CD4-positive, alpha-beta T cell treated with Interleukin-17A for 4 hours (primary cell): ENCODE measurements at regions not wholly inside any gene's neighbourhood (a gene's known extent, or its start where the extent isn't known, plus 50 kb on each side); places are given as distances from the start of the nearest gene placed in this dataset.
A peak's percentile ranks its signal among the peaks of the same experiment; 100 is the strongest.
"Not testable (repeated sequence)": the region's sequence is repeated elsewhere in the genome, so short reads cannot be mapped to it uniquely, and the experiment has no call there.

Source experiments
- DNase-seq: peaks from one replicate; pipeline ENCODE4 v3.0.0-alpha.2; 2020; ENCODE audit warnings: mixed read lengths

- no peak for DNase-seq
These were observed 136.7 kb upstream of the ZNF746 start for GRCh38 chr7:149633976-149634945.

GRCh38 chr7:149628361-149629149 lies 130.9 kb upstream of the ZNF746 start:
- DNase-seq: not testable (repeated sequence)

- DNase-seq: no peak
These were observed 130.3 kb upstream of the ZNF746 start for GRCh38 chr7:149627911-149628310.

DNA sequence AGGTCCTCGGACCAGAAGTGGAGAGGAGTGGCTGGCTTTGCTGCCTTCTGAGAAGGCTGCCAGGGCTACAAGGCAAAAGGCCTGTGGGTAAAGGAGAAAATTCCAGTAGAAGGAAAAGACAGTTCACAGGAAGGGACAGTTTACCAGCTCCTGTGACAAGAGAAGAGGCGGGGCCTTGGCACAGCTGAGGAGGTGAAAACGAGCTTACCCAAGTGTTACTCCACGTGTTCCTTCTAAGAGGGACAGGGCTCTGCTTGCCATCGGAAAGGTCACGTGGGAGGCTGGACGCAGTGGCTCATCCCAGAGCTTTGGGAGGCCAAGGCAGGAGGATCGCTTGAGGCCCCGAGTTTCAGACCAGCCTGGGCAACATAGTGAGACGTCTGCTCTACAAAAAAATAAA lies 129.4 kb upstream of the ZNF746 start:
- no peak for DNase-seq

DNA sequence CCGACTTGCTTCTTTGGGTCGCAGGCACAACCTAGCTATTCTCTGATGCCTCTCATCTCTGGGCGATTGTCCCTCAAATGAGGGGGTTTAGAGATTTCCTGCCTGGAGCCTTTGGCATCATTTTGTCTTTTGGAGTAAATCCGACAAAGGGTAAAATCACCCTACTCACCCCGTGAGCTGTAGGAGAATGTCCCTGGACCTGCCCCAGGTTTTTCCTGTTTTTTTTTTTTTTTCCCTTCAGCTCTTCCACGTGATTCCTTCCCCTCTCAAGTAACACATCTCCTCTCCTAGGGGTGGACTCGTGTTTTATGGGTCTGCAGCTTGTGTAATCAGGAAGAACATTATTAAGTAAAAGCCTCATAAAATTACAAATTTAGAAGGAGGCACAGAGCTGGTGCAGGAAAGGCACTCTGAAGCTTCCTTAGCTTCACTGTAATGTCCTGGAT lies 128.4 kb upstream of the ZNF746 start:
- DNase-seq: no peak

- DNase-seq: peak; percentile 68
These were observed 127.8 kb upstream of the ZNF746 start for GRCh38 chr7:149625340-149625946.

GRCh38 chr7:149624419-149625339 lies 127.1 kb upstream of the ZNF746 start:
- peak; percentile 92 for DNase-seq

DNA sequence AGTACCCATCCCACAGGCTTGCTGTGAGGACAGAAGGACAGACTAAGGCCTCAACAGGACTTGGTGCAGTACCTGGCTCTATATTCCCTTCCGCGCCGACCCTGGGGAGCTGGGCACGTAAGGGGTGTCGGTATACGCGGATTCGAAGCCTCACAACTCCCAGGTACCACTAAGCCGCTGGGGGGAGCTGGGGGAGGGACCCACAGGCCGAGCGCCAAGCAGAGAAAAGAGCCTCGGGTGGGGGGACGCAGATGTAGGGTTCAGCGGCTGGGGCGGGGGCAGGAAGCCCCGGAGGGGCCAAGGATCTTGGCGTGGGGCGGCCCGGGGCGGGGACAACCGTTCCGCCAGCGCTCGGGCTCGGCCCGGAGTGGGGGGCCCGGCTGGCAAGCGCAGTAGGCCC lies 126.4 kb upstream of the ZNF746 start:
- DNase-seq: peak; percentile 60

GRCh38 chr7:149623262-149623997 lies 125.8 kb upstream of the ZNF746 start:
- DNase-seq: not testable (repeated sequence)

DNA sequence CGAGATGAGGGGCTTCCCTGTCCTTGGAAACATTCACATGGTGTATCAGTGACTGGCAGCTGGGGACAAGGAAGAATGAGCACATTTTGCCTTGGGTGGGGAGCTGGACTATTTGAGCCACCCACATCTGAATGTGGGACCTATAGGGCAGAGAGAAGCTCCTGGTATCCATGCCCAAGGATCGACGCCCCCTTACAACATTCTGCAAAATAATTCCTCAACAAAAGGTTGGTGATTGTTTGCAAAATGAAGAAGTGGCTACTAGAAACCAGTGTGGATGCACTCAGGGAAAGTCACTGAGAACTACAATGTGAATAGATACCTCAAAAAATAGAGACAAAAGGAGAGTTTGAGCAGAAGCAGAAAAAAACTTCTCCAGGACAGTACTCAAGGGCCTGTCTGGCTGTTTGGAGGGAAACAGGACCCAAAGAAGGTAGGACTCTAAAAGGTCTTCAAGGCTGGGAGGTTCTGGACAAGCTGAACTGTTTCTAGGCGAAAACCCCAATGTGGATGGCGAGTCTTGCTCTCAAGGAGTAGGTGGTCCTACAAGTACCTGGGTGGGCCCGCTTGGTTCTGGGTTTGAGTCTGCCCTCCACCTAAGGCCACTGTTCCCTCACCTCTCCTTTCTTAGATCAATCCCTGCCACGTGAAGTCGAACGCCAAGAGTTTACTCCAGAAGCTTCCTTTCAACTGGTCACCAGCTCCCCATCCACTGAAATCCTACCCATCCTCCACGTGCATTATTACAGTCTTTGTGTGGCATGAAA lies 125.0 kb upstream of the ZNF746 start:
- DNase-seq: no peak

GRCh38 chr7:149621776-149622175 lies 124.2 kb upstream of the ZNF746 start:
- peak; percentile 19 for DNase-seq

DNA sequence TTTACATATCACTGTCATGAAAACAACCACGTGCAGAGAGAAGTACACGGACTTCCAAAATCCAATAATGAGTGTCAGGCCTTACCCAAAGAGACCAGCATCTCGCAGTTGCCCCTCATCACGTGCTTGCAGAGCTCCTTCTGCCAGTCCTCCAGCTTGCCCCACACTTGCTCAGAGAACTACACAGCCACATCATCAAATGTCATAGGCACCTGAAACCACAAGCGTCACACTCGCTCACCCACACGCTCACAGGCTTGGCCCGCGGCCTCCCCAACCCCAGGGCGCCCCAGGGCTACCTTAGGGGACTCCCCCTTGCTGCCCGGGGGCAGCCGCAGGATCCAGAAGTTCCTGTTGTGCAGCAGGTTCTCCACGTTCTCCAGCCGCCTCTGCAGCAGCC lies 123.4 kb upstream of the ZNF746 start:
- peak; percentile 34 for DNase-seq

DNA sequence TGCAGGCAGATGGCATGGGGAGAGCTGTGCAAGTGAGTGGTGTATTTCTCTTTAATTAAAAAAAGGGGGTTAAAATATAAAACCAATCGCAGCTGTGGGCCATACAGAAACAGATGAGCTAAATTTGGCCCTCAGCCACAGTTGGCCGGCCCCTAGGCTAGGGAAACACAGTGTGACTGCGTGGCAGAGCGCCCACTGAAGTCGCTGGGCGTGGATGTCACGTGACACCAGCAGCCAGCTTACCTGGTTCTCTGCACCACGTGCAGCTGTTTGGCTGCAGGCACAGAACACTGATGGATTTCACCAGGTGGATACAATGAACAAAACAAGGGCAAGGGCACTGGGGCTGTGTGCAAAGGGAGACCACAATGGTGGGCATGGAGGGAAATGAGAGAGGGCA lies 119.3 kb upstream of the ZNF746 start:
- DNase-seq: no peak

DNA sequence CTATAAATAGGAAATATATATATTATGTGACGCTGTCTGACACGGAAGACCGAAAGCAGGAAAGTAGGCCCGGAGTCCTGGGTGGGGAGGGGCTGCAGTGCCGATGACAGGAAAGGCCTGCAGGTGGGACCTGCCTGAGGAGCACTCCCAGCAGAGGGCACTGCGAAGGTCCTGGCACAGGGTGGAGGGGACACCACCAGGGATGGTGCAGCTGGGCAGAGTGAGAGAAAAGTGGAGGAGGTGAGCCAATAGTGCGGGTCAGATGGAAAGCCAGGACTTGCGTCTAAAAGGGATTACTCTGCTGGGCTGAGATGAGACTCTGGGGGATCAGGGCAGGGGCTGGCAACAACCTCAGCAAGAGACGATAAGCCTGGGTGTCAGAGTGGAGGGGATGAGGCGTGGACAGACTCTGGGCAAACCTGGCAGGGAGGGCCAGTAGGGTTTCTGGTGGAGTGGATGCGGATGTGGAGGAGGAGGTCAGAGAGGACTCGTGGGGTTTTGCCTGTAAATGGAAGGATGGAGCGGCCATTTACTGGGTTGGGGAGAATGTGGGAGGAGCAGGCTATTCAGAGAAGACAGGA lies 118.2 kb upstream of the ZNF746 start:
- no peak for DNase-seq

DNA sequence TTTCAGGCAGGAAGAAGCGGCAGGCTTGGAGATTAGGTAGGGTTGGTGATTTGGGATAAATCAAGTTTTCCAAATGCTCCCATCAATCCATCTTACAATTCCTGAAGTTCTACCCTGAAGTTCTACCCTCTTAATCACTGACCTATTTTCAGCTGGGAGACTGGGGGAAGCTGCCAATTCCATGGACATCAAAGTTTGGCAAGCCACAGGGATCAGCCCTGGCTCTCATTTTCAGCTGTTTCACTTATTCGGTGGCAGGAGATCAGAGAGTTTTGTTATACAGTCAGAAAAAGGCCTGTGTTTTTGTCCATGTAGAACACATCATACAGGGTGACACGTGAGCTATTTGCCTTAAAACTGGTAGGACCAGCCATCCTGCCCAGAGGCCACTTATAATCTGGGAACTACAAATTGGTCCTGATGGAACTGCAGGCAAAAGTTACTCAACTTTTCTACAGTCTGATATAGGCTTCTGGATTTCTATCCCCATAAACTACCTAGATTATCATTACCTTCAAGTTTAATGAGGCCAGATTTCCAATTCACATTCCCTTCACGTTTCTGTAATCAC lies 112.9 kb upstream of the ZNF746 start:
- DNase-seq: no peak

DNA sequence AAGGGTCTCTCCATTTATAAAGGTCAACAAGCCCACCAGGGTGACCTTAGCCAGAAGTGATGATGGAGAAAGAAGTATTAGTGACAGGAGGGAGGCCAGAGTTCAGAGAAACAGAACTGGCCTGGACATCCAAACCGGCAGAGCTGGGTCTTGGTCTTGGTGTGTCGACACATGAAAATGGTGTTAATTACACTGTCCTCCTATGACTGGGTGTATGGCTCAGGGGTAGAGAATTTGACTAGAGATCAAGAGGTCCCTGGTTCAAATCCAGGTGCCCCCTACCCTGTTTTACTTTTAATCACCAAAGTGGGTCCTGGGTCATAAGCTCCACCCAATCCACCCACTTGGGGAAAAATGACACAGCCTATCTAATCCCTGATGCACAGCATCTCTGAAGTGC lies 110.6 kb upstream of the ZNF746 start:
- no peak for DNase-seq

DNA sequence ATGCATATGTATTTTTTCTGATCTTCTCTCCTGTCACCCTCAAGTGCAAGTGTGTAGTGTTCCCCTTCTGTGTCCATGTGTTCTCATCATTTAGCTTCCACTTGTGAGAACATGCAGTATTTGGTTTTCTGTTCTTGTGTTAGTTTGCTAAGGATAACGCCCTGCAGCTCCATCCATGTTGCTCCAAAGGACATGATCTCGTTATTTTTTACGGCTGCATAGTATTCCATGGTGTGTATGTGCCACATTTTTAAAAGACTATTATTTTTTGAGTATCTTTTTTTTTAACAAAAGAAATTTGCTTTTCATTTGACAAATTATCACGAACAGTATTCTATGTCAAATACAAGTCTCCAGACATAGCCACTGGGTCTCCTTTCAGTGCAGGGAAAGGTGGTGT lies 110.1 kb upstream of the ZNF746 start:
- DNase-seq: no peak

DNA sequence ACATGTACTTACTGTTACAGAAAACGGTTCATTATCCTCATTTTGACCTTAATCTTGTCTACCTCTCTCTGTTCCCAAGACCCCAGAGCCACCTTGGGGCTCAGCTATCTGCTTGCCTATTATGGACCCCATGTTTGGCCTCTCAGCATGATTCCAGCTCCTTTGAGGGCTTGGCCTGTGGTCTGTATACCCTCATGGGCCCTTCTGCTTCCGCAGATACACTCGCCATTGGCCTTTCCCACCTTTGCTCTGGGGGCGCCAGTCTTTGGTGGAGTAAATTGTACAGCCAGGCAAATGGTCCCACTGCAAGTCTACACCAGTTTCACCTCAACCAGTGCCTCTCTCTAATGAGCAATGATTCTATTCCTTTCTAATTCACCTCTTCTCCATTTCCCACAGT lies 109.2 kb upstream of the ZNF746 start:
- DNase-seq: no peak

GRCh38 chr7:149605696-149606095 lies 108.1 kb upstream of the ZNF746 start:
- no peak for DNase-seq

GRCh38 chr7:149604521-149604920 lies 106.9 kb upstream of the ZNF746 start:
- DNase-seq: no peak
